GM19397 (cell line): ENCODE measurements at regions not wholly inside any gene's neighbourhood (a gene's known extent, or its start where the extent isn't known, plus 50 kb on each side); places are given as distances from the start of the nearest gene placed in this dataset.

Experiments
- ATAC-seq: cut with Tn5 transposase; IDR thresholded peaks from one replicate; pipeline ENCODE4 v1.9.1; 2021; ENCODE audit warnings: mild to moderate bottlenecking, moderate library complexity; ENCODE audit not compliant: unreplicated experiment

DNA sequence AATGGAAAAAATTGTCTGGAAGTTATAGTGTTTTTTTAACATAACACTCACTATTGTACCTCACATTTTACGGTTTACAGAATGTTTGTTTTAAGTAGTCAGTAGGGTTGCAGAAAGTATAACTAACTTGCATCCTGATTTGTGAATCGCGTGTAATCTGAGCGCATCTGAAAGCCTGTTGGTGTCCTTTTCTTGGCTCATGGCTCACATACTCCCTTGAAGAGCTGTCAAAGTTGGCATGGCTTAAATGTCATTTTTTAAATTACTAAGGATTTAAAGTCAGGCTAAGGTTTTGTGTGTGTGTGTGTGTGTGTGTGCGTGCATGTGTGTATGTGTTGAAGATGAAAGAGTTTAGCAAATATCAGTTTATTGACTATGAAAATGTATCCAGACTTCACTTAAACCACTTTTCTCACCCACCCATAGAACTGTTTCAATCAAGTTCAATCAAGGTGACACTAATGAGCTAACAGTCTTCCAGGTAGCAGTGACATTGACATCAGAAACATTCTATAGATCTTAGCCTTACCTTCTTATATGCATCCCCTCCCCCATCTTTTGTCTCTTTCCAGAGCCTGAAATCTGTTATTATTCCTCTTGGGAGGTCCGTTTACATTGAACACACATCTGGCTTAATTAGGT is 480.4 kb upstream of the SGCG start:
- ATAC-seq = no peak

DNA sequence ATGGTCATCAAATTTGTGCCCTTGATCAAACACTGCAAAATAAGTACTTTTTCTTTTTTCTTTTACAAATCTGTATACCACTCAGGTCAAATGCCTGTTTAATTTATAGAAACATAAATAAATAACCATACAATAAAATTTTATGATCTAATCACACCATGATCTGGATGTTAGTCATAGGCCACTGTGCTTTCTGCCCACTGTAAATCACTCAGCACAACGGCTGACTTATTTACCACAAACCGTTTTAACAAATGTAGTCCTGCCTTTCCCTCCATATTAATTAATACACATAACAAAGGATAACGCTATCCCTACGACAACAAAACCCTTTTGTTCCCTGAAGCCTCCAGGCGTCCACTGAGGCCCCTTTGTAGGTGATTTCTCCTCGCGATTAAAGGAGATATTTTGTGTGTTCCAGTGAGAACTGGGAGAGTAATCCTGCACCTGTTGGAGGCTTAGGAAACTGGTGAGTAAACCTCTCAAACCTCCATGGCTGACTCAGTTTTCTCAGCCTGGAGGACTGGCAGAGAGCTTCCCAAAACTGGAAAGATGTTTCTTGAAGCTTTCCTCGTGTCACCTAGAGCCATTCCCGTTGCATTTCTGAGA is 477.1 kb upstream of the SGCG start:
- no peak for ATAC-seq

- no peak for ATAC-seq
Observed at GRCh38 chr13:22707946-22708345, 472.8 kb upstream of the SGCG start.

- ATAC-seq = no peak
Observed at GRCh38 chr13:22717036-22717435, 463.7 kb upstream of the SGCG start.

- ATAC-seq = no peak
Observed at GRCh38 chr13:22726726-22727125, 454.1 kb upstream of the SGCG start.

DNA sequence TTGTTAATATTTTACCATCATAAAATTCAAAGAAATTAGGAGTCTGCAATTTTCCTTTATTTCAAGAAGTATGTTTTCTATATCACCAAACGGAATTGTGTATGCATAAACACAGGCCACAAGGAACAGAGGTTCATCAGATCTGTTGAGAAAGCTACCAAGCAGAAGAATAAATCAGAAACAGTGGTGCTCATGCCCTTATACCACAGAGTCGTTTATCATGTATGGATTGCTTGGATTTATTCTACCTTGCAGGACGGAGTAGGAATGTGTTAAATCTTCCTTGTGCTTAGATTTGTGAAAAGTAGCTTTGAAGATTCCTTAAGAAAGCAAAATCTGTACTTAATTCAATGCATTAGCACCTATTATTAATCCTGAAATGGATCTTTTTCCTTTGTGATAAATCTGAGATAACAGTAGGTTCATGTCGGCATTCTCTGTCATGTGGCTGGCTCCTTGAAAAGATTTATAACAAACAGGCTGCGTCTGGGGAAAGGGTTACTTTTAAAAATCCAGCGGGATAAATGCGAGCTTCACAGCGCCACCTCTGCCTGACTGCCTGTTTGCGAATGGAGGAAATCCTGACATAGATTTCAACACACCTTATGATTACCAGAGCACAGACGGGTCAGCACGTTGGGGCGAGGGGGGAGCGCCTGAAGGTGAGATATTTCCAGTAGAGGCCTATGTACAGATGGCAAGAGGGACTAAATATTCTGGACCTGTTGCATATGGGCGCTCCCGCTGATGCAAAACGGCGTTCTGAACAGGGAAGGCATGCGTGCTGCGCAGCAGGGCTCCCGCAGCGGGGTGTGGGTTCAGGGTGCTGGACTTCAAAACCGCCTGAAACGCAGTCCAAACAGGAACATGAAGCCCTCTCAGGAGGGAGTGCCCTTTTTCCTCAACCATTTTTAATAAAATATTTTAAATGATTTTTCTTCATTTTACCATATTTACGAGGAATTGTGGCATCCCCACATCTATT is 445.5 kb upstream of the SGCG start:
- ATAC-seq = no peak

GRCh38 chr13:22736084-22736767 is 444.6 kb upstream of the SGCG start:
- ATAC-seq = no peak

DNA sequence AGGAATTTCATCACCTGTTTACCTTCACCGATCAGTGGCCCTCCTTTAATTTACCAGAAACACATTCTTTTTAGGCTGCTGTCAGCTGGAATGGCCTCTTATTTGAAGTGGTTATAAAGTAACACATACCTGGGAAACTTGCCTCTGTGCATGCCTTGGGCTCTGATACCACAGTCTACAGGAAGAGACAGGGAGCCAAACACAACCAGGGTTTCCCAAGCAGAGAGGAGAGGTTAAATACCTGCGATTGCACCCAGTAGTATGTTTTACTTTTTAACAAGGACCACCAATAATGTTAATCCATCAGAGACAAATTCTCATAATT is 444.0 kb upstream of the SGCG start:
- ATAC-seq = no peak

DNA sequence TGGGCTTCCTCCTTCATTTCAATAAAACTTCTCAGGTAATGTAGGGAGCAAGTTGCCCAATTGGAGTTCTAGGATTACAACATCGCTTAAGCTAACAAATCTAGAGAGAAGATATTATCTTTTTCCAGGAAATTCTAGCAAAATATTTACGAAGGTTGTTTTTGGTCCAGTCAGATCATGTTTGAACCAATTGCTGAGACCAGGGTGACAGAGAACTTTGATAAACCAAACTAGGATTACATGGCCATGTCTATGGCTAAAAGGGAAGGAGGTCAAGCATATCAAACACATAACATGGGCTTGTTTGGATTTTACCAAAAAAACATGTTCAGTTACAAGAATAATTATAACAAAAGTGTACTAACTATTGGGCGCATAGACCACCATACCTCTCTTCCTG is 442.4 kb upstream of the SGCG start:
- no peak for ATAC-seq

DNA sequence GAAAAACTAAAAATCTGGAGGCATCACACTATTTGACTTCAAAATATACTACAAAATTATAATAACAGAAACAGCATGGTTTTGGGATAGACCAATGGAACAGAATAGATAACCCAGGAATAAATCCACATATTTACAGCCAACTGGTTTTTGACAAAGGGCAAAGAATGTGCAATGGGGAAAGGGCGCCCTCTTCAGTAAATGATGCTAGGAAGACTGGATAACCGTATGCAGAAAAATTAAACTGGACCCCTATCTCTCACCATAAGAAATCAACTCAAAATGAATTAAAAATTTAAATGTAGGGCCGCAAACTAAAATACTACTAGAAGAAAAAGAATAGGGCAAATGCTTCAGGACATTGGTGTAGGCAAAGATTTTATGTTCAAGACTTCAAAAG is 440.5 kb upstream of the SGCG start:
- ATAC-seq = no peak

DNA sequence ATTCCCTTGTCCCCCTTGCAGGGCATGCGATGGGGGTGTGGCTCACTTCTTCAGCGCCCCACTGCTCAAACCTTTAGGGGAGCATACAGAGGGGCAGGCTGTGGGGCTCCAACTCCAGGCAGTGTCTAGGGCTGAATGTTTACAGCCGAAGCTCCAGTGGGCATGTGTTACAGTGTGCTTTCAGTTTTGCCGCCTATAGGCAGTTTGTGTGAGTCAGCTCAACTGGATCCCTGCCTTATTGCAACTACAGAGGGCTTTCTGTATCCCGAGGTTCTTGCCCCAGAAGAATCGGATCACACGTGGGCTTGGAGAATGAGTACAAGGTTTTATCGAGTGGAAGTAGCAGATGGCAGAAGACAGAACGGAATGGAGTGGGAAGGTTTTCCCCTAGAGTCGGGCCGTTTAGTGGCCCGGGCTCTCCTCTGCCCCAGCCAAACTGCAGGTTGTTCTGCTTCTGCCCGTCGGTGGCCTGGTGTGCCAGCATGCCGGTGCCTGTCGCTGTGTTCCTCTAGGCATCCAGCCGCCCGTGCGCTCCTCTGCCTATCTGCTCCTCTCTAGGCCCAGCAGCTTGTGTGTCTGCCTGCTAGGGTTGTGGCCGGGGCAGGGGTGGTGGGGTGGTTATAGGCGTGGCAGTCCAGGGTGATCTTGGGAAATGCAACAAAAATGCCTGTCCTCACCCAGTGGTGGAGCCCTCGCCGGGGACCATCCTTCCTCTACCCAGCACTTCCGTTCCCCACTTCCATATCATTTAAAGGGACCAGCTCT is 435.9 kb upstream of the SGCG start:
- no peak for ATAC-seq

GRCh38 chr13:22748866-22749577 is 431.8 kb upstream of the SGCG start:
- ATAC-seq = no peak

- ATAC-seq = no peak
Observed at GRCh38 chr13:22749626-22750025, 431.2 kb upstream of the SGCG start.

DNA sequence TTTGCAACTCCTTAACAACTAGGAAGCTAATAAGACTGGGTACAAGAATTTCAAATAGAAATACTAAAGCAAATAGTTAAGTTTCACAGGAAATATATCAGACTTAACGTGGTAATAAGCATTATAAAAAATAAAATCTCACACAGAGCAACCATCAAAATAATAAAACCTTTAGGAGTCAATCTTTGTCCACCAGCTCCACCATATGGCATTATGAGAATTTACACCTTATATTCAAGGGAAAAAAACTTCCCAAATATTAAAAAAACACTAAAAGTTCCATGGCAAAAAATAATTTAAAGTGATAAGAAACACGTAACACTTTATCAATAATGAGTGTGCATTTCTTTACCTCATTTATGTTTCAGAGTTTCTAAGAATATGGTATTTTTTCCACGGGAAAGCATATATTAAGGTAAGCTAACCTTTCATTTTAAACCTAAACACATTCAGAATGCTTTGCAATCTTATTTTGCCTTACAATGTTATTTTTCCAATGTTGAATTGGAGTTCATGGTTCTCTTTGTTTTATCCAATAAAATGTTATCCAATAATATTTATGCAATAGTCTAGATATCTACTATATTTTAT is 423.2 kb upstream of the SGCG start:
- ATAC-seq = no peak

DNA sequence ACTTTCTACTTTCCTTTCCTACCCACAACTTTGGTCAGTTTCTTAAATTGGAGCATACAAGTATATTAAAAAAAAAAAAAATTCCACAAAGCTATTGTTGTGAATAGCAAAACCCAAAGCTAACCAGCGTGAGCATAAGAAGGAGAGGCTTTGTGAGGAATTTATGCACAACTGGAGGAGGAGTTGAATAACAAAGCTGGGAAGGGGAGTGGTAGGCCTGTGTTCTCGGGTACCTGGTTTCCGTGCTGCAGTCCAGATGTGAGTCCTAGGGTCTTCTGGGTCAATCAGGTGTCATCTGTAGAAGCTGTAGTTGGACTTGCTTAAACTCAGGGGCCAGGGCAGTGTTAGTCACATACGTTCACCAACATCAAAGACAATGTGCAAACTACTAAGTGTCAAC is 422.5 kb upstream of the SGCG start:
- ATAC-seq = no peak

DNA sequence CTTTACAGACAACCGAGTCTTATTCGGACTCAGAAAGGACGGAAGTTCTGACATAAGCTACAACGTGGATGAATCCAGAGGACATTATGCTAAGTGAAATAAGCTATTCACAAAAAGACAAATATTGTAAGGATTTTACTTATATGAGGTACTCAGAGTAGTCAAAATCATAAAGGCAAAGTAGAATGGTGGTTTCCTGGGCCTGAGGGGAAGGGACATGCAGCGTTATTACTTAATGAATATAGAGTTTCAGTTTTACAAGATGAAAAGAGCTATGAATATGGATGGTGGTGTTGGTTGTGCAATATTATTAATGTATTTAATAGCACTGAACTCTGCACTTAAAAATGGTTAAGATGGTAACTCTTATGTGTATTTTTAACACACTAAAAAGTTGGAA is 419.1 kb upstream of the SGCG start:
- ATAC-seq = no peak

GRCh38 chr13:22765547-22765946 is 415.2 kb upstream of the SGCG start:
- no peak for ATAC-seq

DNA sequence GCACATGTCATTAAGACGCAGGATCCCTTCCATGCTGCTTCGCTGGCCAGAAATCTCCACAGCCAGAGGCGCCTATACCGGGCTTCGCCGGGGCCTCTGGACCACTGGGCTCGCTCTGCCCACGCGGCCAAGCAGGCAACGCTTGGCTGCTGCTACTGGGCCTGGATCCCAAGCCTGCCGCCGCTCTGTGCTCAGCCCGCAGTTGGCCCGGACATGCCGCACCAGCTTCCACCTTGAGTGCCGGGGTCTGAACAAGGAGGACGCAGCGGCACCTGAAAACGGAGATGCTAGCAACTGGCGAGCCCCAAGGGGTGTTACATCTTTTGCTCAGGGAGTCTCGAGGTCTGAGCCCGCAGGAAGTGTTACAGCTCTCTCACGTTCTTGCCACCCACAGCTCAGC is 409.9 kb upstream of the SGCG start:
- ATAC-seq = no peak

GRCh38 chr13:22773465-22773864 is 407.3 kb upstream of the SGCG start:
- ATAC-seq = no peak
